PC-3 (cell line): ENCODE measurements at regions not wholly inside any gene's neighbourhood (a gene's known extent, or its start where the extent isn't known, plus 50 kb on each side); places are given as distances from the start of the nearest gene placed in this dataset.
A peak's percentile ranks its signal among the peaks of the same experiment; 100 is the strongest.

Experiments used
- EZH2 ChIP-seq: fragments of 300-600 bp; sonication (generic); IDR thresholded peaks from one replicate; pipeline ENCODE4 v1.6.1; 2017; ENCODE audit warnings: antibody characterized with exemption, mild to moderate bottlenecking, low read length; ENCODE audit not compliant: unreplicated experiment
- EZH2phosphoT487 ChIP-seq: fragments of 300-600 bp; sonication (generic); IDR thresholded peaks from 2 replicates; pipeline ENCODE4 v1.6.1; 2018; ENCODE audit warnings: mild to moderate bottlenecking, antibody characterized with exemption, low read length, borderline replicate concordance
- TF ChIP-seq, protein P1 (sequence below): fragments of 300-600 bp; sonication (generic); conservative IDR thresholded peaks from 2 replicates; pipeline ENCODE4 v1.5.1; 2017; ENCODE audit warnings: antibody characterized with exemption, low read depth, mild to moderate bottlenecking, low read length

DNA sequence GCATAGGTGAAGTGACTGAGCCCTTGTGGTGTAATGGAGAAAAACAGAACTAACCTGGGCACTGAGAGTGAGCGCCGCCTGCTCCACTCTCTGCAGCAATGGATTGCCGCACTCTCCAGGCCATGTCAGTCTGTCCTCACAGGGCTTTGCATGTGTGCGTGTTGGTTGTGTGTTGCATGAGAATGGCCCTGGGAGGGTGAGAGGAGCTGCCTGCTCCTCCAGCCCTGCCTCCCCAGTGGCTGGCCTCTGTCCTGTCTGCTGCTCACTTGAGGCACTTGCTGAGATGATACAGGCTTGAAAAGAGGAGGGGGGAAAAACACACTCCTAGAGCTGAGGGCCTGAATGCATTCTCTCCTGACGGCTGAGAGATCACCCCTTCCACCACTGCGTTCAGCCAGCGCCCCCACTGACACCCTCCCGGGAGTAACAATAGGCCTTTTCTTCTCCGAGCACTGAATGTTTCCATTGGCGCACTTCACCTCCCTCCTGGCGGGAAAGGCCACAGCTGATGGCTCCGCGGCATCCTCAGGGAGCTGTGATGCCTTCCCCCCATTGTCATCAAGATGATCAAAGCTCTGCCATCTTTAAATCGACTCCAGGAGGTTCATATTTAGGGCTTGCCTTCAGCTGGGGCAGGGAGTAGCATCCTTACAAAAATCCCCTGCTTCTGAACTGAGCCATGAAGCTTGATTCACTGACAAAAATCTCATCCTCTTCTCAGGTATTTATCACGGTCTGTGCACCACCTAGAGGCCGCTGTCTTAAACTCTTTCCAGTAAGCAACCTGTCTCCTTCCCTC is 49.9 kb upstream of the DAPL1 start:
- TF ChIP-seq, protein P1, sequence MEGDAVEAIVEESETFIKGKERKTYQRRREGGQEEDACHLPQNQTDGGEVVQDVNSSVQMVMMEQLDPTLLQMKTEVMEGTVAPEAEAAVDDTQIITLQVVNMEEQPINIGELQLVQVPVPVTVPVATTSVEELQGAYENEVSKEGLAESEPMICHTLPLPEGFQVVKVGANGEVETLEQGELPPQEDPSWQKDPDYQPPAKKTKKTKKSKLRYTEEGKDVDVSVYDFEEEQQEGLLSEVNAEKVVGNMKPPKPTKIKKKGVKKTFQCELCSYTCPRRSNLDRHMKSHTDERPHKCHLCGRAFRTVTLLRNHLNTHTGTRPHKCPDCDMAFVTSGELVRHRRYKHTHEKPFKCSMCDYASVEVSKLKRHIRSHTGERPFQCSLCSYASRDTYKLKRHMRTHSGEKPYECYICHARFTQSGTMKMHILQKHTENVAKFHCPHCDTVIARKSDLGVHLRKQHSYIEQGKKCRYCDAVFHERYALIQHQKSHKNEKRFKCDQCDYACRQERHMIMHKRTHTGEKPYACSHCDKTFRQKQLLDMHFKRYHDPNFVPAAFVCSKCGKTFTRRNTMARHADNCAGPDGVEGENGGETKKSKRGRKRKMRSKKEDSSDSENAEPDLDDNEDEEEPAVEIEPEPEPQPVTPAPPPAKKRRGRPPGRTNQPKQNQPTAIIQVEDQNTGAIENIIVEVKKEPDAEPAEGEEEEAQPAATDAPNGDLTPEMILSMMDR: peak; percentile 87
- no peak for TF ChIP-seq EZH2phosphoT487
- no peak for TF ChIP-seq EZH2
